Keratinocyte (primary cell): ENCODE measurements at regions not wholly inside any gene's neighbourhood (a gene's known extent, or its start where the extent isn't known, plus 50 kb on each side); places are given as distances from the start of the nearest gene placed in this dataset.

Experiments used
- DNase-seq: peaks from one replicate; pipeline ENCODE4 v3.0.0-alpha.2; 2011; ENCODE audit warnings: low read depth, missing footprints, low spot score
- FAIRE-seq: peaks from 2 replicates; lab custom pipeline; 2011; peaks lifted over from hg19 to GRCh38; lab: Jason Lieb, UNC
- H2AFZ ChIP-seq: 2 replicates; pipeline ENCODE4 v1.6.0; 2012; ENCODE audit warnings: low read length, control low read depth, inconsistent platforms; ENCODE audit not compliant: control insufficient read depth
- H3K27ac ChIP-seq: 2 replicates; pipeline ENCODE4 v1.5.1; 2011; ENCODE audit warnings: low read length; ENCODE audit not compliant: control insufficient read depth, insufficient read depth
- H3K27me3 ChIP-seq: 3 replicates; pipeline ENCODE4 v1.6.0; 2011; ENCODE audit warnings: low read length; ENCODE audit not compliant: control insufficient read depth, insufficient read depth; ENCODE audit errors: extremely low read depth
- H3K36me3 ChIP-seq, 2 experiments: 2 replicates in 1 of 2; 3 replicates in 1 of 2; pipeline ENCODE4 v1.5.1; 2011; ENCODE audit warnings: low read length in 2 of 2, mild to moderate bottlenecking in 1 of 2; ENCODE audit not compliant: control insufficient read depth in 2 of 2, insufficient read depth in 2 of 2; ENCODE audit errors: extremely low read depth in 1 of 2
- H3K4me1 ChIP-seq: 3 replicates; pipeline ENCODE4 v1.5.1; 2011; ENCODE audit warnings: low read length; ENCODE audit not compliant: control insufficient read depth, insufficient read depth; ENCODE audit errors: extremely low read depth
- H3K4me2 ChIP-seq: 3 replicates; pipeline ENCODE4 v1.6.0; 2011; ENCODE audit warnings: low read depth, low read length; ENCODE audit not compliant: control insufficient read depth, insufficient read depth; ENCODE audit errors: extremely low read depth
- H3K4me3 ChIP-seq, 3 experiments: fragments of 200-600 bp in 1 of 3; sonication (generic) in 1 of 3; 2 replicates in 2 of 3; 3 replicates in 1 of 3; pipeline ENCODE4 v1.5.1; 2011 to 2016; ENCODE audit warnings: low read length in 3 of 3, mild to moderate bottlenecking in 3 of 3, control low read depth in 2 of 3, inconsistent platforms in 1 of 3, low read depth in 1 of 3, mixed read lengths in 1 of 3, mixed run types in 1 of 3, moderate library complexity in 1 of 3; ENCODE audit not compliant: control insufficient read depth in 2 of 3, insufficient read depth in 2 of 3; ENCODE audit errors: extremely low read depth in 1 of 3
- H3K79me2 ChIP-seq: 2 replicates; pipeline ENCODE4 v1.6.0; 2012; ENCODE audit warnings: low read length; ENCODE audit not compliant: control insufficient read depth, insufficient read depth
- H3K9ac ChIP-seq: 3 replicates; pipeline ENCODE4 v1.6.0; 2011; ENCODE audit warnings: low read length; ENCODE audit not compliant: control insufficient read depth, insufficient read depth; ENCODE audit errors: extremely low read depth
- H3K9me1 ChIP-seq: 3 replicates; pipeline ENCODE4 v1.6.0; 2011; ENCODE audit warnings: low read length; ENCODE audit not compliant: control insufficient read depth, insufficient read depth; ENCODE audit errors: extremely low read depth
- H3K9me3 ChIP-seq: 2 replicates; pipeline ENCODE4 v1.5.1; 2012; ENCODE audit warnings: low read depth, low read length; ENCODE audit not compliant: control insufficient read depth
- H4K20me1 ChIP-seq: 3 replicates; pipeline ENCODE4 v1.6.0; 2011; ENCODE audit warnings: low read length; ENCODE audit not compliant: control insufficient read depth, insufficient read depth; ENCODE audit errors: extremely low read depth
- EZH2 ChIP-seq: IDR thresholded peaks from one replicate; pipeline ENCODE4 v1.6.1; 2012; ENCODE audit warnings: inconsistent platforms, mild to moderate bottlenecking, low read length, moderate library complexity
- dilution Hi-C: fragments of 300-500 bp; cut with MboI; formaldehyde crosslinking; loops from one replicate; pipeline ENCODE4 v1.7.0; 2020; ENCODE audit warnings: low sequenced_read_pairs; ENCODE audit not compliant: extremely low pct_ligation_motif_present
- TF ChIP-seq, protein P1 (sequence below), 3 experiments: IDR thresholded peaks in 1 of 3; conservative IDR thresholded peaks in 1 of 3; optimal IDR thresholded peaks in 1 of 3; 2 replicates in 2 of 3; 3 replicates in 1 of 3; pipeline versions ENCODE3 to v1.5.1; 2011; ENCODE audit warnings: low read length in 3 of 3, mild to moderate bottlenecking in 3 of 3, moderate library complexity in 2 of 3, control low read depth in 1 of 3, inconsistent platforms in 1 of 3; ENCODE audit not compliant: insufficient read depth in 2 of 3; ENCODE audit errors: extremely low read depth in 1 of 3

DNA sequence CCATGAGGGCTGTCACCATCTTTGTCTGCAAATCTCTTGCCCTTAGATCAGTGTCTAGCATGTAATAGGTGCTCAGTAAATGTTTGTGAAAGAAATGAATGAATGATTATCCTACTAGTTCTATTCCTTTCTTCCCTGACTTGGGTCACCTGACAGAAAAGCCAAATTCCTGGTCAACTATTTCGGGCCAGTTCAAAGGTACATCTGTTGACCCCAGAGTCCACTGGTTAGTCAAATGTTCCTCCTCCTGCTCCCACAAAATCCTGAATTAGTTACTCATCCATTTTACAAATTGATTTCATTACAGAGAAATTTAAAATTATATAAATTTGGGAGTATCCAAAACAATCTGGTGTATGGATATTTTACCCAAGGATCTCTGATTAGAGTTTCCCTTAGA is 124.7 kb upstream of the NAV2 start:
- no peaks in the 10 kb centered on the region for H3K4me1 ChIP-seq
- no peak overlapping the region for H3K4me3 ChIP-seq
- FAIRE-seq = no peak
- TF ChIP-seq EZH2 = no peak
- TF ChIP-seq, protein P1, sequence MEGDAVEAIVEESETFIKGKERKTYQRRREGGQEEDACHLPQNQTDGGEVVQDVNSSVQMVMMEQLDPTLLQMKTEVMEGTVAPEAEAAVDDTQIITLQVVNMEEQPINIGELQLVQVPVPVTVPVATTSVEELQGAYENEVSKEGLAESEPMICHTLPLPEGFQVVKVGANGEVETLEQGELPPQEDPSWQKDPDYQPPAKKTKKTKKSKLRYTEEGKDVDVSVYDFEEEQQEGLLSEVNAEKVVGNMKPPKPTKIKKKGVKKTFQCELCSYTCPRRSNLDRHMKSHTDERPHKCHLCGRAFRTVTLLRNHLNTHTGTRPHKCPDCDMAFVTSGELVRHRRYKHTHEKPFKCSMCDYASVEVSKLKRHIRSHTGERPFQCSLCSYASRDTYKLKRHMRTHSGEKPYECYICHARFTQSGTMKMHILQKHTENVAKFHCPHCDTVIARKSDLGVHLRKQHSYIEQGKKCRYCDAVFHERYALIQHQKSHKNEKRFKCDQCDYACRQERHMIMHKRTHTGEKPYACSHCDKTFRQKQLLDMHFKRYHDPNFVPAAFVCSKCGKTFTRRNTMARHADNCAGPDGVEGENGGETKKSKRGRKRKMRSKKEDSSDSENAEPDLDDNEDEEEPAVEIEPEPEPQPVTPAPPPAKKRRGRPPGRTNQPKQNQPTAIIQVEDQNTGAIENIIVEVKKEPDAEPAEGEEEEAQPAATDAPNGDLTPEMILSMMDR (optimal IDR thresholded peaks at IDR 0.05 in 1 of 3, IDR thresholded peaks at IDR 0.05 in 1 of 3, conservative IDR thresholded peaks at IDR 0.05 in 1 of 3; ENCODE audit: extremely low read depth in 1 of 3, insufficient read depth in 2 of 3, low read length in 3 of 3) = no peak
- no peak overlapping the region for H2AFZ ChIP-seq
- no peak overlapping the region for H3K9ac ChIP-seq
- H3K4me2 ChIP-seq = no peak overlapping the region
- no peaks in the 10 kb centered on the region for H4K20me1 ChIP-seq
- no peak for DNase-seq
- H3K27ac ChIP-seq = no peak overlapping the region
- H3K27me3 ChIP-seq = no peaks in the 10 kb centered on the region
- no peaks in the 10 kb centered on the region for H3K36me3 ChIP-seq
- no peaks in the 10 kb centered on the region for H3K9me1 ChIP-seq
- H3K79me2 ChIP-seq = no peaks in the 10 kb centered on the region
- dilution Hi-C loops = no loop called here
- H3K9me3 ChIP-seq = no peaks in the 10 kb centered on the region

DNA sequence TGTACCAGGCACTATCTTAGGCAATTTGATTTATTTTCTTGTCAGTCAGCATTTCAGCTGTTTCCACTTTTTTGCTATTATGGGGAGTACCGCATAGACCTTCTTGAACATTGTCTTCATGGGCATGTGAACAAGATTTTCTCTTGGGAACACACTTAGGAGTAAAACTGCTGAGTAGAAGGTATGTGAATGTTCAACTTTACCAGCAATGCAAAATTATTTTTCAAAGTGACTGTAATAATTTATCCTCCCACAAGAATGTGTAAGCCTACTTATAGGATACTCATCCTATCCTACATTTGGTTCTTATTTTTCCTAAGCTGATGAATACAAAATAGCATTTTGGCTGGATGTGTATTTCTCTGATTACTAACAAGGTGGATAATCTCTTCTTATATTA is 132.0 kb upstream of the NAV2 start:
- Histone ChIP-seq H3K79me2 (no peaks in the 10 kb centered on the region), H4K20me1 (no peaks in the 10 kb centered on the region), H3K27ac (no peak overlapping the region), H2AFZ (no peak overlapping the region), H3K27me3 (no peaks in the 10 kb centered on the region), H3K36me3 (no peaks in the 10 kb centered on the region), H3K4me1 (no peaks in the 10 kb centered on the region), H3K9ac (no peak overlapping the region), H3K9me1 (no peaks in the 10 kb centered on the region), H3K4me2 (no peak overlapping the region), H3K9me3 (no peaks in the 10 kb centered on the region), H3K4me3 (no peak overlapping the region)
- DNase-seq = no peak
- no peak for FAIRE-seq
- TF ChIP-seq EZH2 = no peak
- TF ChIP-seq, protein P1 (optimal IDR thresholded peaks at IDR 0.05 in 1 of 3, IDR thresholded peaks at IDR 0.05 in 1 of 3, conservative IDR thresholded peaks at IDR 0.05 in 1 of 3; ENCODE audit: extremely low read depth in 1 of 3, insufficient read depth in 2 of 3, low read length in 3 of 3) = no peak
- dilution Hi-C loops = no loop called here
